ENCODE measurements at regions not wholly inside any gene's neighbourhood (a gene's known extent, or its start where the extent isn't known, plus 50 kb on each side); places are given as distances from the start of the nearest gene placed in this dataset.

DNA sequence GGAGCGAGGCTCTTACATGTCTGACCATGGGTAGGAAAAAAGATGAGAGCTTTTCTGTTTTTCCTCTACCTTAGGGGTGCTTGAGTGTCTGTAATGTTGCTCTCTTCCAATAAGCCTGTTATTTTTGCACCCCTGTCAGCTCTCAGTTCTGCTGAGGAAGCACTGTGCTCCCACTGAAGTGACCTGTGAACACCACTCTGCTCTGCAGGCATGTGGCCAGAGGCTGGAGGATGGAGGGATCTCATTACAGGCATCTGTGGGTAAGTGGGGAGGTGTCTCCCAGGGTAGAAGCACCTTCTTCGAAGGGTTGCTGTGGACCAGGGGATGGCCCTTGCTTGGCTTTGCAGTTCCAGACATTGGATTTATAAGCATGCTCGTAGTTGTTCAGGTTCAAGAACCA is 56.8 kb upstream of the RBM15 start:
- POLR2A ChIA-PET = no interaction called here
- Mint-ChIP-seq H3K4me3 (no peak overlapping the region), H3K27me3 (peaks cover 2% of the 10 kb centered on the region), H3K36me3 (no peaks in the 10 kb centered on the region), H3K4me1 (ENCODE audit: low read depth) (peaks cover 3% of the 10 kb centered on the region), H3K9me3 (no peaks in the 10 kb centered on the region), H3K27ac (no peak overlapping the region)
- intact Hi-C loops (cut with micrococcal nuclease) = no loop called here
- DNase-seq = no peak
- CTCF ChIA-PET = interaction anchor here (0.6 to 2.3 kb wide), 2 partner anchors 74 to 1185 kb away, joined by 3 to 9 read pairs; no protein-coding TSS in a partner anchor

DNA sequence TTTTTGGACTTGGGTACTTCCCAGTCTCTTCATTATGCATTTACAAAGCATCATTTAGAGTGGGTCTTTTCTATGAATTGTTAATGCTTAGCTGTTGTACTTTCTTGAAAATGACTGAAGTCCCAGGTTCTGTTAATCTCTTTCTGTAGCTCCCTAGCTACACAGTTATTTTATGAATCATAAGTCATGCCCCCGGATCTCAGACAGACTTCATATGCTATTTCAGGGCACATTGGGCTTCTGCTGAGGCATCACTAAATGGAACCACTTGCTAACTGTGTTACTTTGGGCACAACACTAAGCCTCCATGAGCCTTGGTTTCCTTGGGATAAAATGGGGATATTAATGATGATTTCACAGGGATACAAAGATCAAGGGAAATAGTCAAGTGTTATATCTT is 55.5 kb upstream of the RBM15 start:
- intact Hi-C loops (cut with micrococcal nuclease) = no loop called here
- ChIA-PET POLR2A (no interaction called here), CTCF (interaction anchor here (0.9 to 2.3 kb wide), 2 partner anchors 75 to 80 kb away, joined by 3 to 9 read pairs; no protein-coding TSS in a partner anchor)
- Mint-ChIP-seq H3K36me3 (no peaks in the 10 kb centered on the region), H3K27me3 (peaks cover 2% of the 10 kb centered on the region), H3K4me1 (ENCODE audit: low read depth) (peaks cover 3% of the 10 kb centered on the region), H3K9me3 (no peaks in the 10 kb centered on the region), H3K4me3 (no peak overlapping the region), H3K27ac (no peak overlapping the region)
- DNase-seq = no peak

DNA sequence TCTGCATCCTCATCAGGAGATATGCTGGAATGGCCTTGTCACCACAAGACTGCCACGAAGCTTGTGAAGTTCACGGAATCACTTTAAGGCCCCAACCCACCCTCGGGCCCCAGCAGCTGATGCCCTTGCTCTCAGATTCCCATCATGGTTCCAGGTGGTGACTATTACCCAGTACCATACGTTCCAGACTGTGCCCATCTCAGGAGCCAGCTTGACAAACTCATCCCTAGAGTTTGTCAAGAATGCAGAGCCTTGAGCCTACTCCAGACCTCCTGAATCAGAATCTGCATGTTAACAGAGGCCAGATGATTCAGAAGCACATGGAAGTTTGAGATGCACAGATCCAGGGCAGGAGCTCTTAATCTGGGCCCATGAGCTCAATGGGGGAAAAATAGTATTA is 53.9 kb upstream of the RBM15 start:
- Mint-ChIP-seq H3K4me1 (ENCODE audit: low read depth) (peaks cover 3% of the 10 kb centered on the region), H3K9me3 (no peaks in the 10 kb centered on the region), H3K36me3 (no peaks in the 10 kb centered on the region), H3K27me3 (peaks cover 2% of the 10 kb centered on the region), H3K4me3 (no peak overlapping the region), H3K27ac (no peak overlapping the region)
- CTCF ChIA-PET = interaction anchor here (1.0 to 1.5 kb wide), 4 partner anchors 27 to 175 kb away, joined by 3 to 4 read pairs (median 4); no protein-coding TSS in a partner anchor
- POLR2A ChIA-PET = no interaction called here
- intact Hi-C loops (cut with micrococcal nuclease) = no loop called here
- no peak for DNase-seq

DNA sequence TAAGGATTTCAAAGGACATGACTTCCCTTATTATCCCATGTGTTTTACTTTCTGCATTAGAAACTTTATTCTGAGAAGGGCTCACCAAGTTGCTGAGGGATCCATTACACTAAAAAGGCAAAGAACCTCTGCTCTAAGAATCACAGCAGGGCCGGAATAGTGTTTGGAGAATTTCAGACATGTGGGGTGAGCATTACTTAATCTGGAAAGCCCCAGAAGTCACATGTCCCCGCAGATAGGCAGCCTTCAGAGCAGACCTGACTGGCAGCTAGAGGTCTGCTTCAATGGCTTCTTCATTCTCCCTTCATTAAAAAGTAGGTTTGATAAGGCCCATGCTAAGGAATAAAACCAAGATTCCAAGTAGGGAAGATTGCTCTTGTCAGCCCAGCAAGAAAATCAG is 52.6 kb upstream of the RBM15 start:
- peaks cover 2% of the 10 kb centered on the region for H3K27me3 Mint-ChIP-seq
- H3K36me3 Mint-ChIP-seq = no peaks in the 10 kb centered on the region
- H3K4me1 Mint-ChIP-seq (ENCODE audit: low read depth) = peaks cover 3% of the 10 kb centered on the region
- DNase-seq = no peak
- ChIA-PET POLR2A (no interaction called here), CTCF (interaction anchor here (0.9 to 1.5 kb wide), 4 partner anchors 26 to 209 kb away, joined by 3 to 4 read pairs (median 3); no protein-coding TSS in a partner anchor)
- no peak overlapping the region for H3K27ac Mint-ChIP-seq
- intact Hi-C loops (cut with micrococcal nuclease) = no loop called here
- H3K4me3 Mint-ChIP-seq = no peak overlapping the region
- no peaks in the 10 kb centered on the region for H3K9me3 Mint-ChIP-seq

DNA sequence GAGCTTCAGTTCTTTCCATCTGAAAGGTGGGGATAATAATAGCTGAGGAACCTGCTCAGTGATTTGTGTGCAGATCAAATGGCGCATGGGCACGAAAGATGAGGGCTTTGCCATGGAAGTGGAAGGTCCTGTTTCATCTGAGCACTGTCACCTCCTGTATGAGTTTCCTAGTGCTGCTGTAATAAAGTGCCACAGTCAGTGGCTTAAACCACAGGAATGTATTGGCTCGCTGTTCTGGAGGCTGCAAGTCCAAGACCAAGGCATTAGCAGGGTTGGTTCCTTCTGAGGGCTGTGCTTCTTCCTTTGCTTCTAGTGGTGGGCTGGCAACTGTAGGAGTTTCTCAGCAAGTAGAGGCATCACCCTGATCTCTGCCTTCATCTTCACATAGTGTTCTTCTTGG is 51.1 kb upstream of the RBM15 start:
- Mint-ChIP-seq H3K27ac (no peak overlapping the region), H3K36me3 (no peaks in the 10 kb centered on the region), H3K4me3 (no peak overlapping the region), H3K4me1 (ENCODE audit: low read depth) (peaks cover 3% of the 10 kb centered on the region), H3K9me3 (no peaks in the 10 kb centered on the region), H3K27me3 (peaks cover 2% of the 10 kb centered on the region)
- ChIA-PET POLR2A (no interaction called here), CTCF (interaction anchor here (0.6 kb wide), 1 partner anchor 134 kb away, joined by 3 read pairs; no protein-coding TSS in a partner anchor)
- intact Hi-C loops (cut with micrococcal nuclease) = no loop called here
- no peak for DNase-seq

Measured in activated CD4-positive, alpha-beta memory T cell treated with anti-CD3 and anti-CD28 coated beads for 36 hours (primary cell).